ENCODE measurements at regions not wholly inside any gene's neighbourhood (a gene's known extent, or its start where the extent isn't known, plus 50 kb on each side); places are given as distances from the start of the nearest gene placed in this dataset.

GRCh38 chr5:155834271-155834975, 492.5 kb upstream of the SGCD start:
- TF ChIP-seq, protein P1, sequence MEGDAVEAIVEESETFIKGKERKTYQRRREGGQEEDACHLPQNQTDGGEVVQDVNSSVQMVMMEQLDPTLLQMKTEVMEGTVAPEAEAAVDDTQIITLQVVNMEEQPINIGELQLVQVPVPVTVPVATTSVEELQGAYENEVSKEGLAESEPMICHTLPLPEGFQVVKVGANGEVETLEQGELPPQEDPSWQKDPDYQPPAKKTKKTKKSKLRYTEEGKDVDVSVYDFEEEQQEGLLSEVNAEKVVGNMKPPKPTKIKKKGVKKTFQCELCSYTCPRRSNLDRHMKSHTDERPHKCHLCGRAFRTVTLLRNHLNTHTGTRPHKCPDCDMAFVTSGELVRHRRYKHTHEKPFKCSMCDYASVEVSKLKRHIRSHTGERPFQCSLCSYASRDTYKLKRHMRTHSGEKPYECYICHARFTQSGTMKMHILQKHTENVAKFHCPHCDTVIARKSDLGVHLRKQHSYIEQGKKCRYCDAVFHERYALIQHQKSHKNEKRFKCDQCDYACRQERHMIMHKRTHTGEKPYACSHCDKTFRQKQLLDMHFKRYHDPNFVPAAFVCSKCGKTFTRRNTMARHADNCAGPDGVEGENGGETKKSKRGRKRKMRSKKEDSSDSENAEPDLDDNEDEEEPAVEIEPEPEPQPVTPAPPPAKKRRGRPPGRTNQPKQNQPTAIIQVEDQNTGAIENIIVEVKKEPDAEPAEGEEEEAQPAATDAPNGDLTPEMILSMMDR (IDR thresholded peaks at IDR 0.05; ENCODE audit: borderline replicate concordance, extremely low read depth, low read length, poor library complexity, severe bottlenecking), result no peak
- TF ChIP-seq EZH2 (IDR thresholded peaks at IDR 0.05; ENCODE audit: borderline replicate concordance, low read depth, low read length, severe bottlenecking), result no peak

All from DND-41 (cell line).